H1 (cell line): ENCODE measurements at regions not wholly inside any gene's neighbourhood (a gene's known extent, or its start where the extent isn't known, plus 50 kb on each side); places are given as distances from the start of the nearest gene placed in this dataset.

Experiments
- CTCF ChIA-PET: fragments of 300-600 bp; sonication (Branson Sonifier 250); formaldehyde crosslinking; loops from one replicate; lab custom pipeline; 2021; ENCODE audit not compliant: partially characterized antibody; lab: Charles Lee
- POLR2A ChIA-PET: fragments of 300-600 bp; sonication (Branson Sonifier 250); formaldehyde crosslinking; loops from one replicate; lab custom pipeline; 2021; ENCODE audit warnings: inconsistent platforms; ENCODE audit not compliant: partially characterized antibody; lab: Charles Lee
- DNase-seq, 2 experiments: peaks; one replicate each; pipeline versions ENCODE4 v3.0.0 to v3.0.0-alpha.2; 2010 to 2022; ENCODE audit warnings: low spot score in 2 of 2, low read depth in 1 of 2, mixed read lengths in 1 of 2
- FAIRE-seq: peaks from 2 replicates; lab custom pipeline; 2011; peaks lifted over from hg19 to GRCh38; lab: Jason Lieb, UNC
- H2AFZ ChIP-seq: 2 replicates; pipeline ENCODE4 v1.8.1; 2012; ENCODE audit warnings: low read length, inconsistent platforms
- H2AK5ac ChIP-seq: 2 replicates; pipeline ENCODE4 v1.6.1; 2013; ENCODE audit warnings: low read depth, low read length
- H2BK120ac ChIP-seq: replicated peaks from 2 replicates; pipeline ENCODE3; 2013; ENCODE audit warnings: low read depth, low read length, inconsistent platforms
- H2BK12ac ChIP-seq: 2 replicates; pipeline ENCODE4 v1.6.1; 2013; ENCODE audit warnings: low read depth, low read length
- H2BK15ac ChIP-seq: 2 replicates; pipeline ENCODE4 v1.6.1; 2013; ENCODE audit warnings: low read length
- H2BK20ac ChIP-seq: 2 replicates; pipeline ENCODE4 v1.6.1; 2013; ENCODE audit warnings: low read length
- H2BK5ac ChIP-seq: 2 replicates; pipeline ENCODE4 v1.6.1; 2013; ENCODE audit warnings: low read depth, low read length
- H3K14ac ChIP-seq: 2 replicates; pipeline ENCODE4 v1.6.1; 2013; ENCODE audit warnings: inconsistent platforms; ENCODE audit not compliant: insufficient read length
- H3K18ac ChIP-seq: 2 replicates; pipeline ENCODE4 v1.6.1; 2013; ENCODE audit warnings: low read length; ENCODE audit errors: extremely low read depth
- H3K23ac ChIP-seq: 2 replicates; pipeline ENCODE4 v1.6.1; 2013; ENCODE audit warnings: inconsistent platforms; ENCODE audit not compliant: insufficient read length
- H3K23me2 ChIP-seq: 2 replicates; pipeline ENCODE4 v1.6.1; 2013; ENCODE audit warnings: low read depth, low read length
- H3K27ac ChIP-seq: 2 replicates; pipeline ENCODE4 v1.6.1; 2011; ENCODE audit warnings: low read depth, low read length, inconsistent platforms
- H3K27me3 ChIP-seq, 4 experiments: replicated peaks in 1 of 4; 1 replicate in 1 of 4; 2 replicates in 3 of 4; pipeline versions ENCODE4 v1.6.1 to v1.8.1; 2011 to 2013; ENCODE audit warnings: low read length in 3 of 4, mild to moderate bottlenecking in 3 of 4, inconsistent platforms in 2 of 4, mixed read lengths in 2 of 4, moderate library complexity in 1 of 4; ENCODE audit not compliant: control insufficient read depth in 3 of 4, insufficient read depth in 3 of 4; ENCODE audit errors: extremely low read depth in 1 of 4
- H3K36me3 ChIP-seq, 4 experiments: 2 replicates each; pipeline versions ENCODE4 v1.6.1 to v1.8.1; 2011 to 2013; ENCODE audit warnings: mild to moderate bottlenecking in 4 of 4, low read length in 3 of 4, moderate library complexity in 2 of 4, control low read depth in 1 of 4, inconsistent platforms in 1 of 4; ENCODE audit not compliant: insufficient read depth in 4 of 4, control insufficient read depth in 2 of 4
- H3K4ac ChIP-seq: replicated peaks from 2 replicates; pipeline ENCODE3; 2013; ENCODE audit warnings: low read length, low read depth, mixed read lengths, inconsistent platforms; ENCODE audit not compliant: insufficient read length
- H3K4me1 ChIP-seq, 4 experiments: replicated peaks in 1 of 4; 1 replicate in 1 of 4; 2 replicates in 3 of 4; pipeline versions ENCODE4 v1.6.1 to v1.8.1; 2011 to 2013; ENCODE audit warnings: low read length in 3 of 4, inconsistent platforms in 2 of 4, mixed read lengths in 1 of 4; ENCODE audit not compliant: insufficient read depth in 4 of 4, control insufficient read depth in 3 of 4
- H3K4me2 ChIP-seq, 2 experiments: 2 replicates each; pipeline versions ENCODE4 v1.6.1 to v1.8.1; 2011 to 2013; ENCODE audit warnings: low read depth in 2 of 2, low read length in 2 of 2, control low read depth in 1 of 2, inconsistent platforms in 1 of 2, mild to moderate bottlenecking in 1 of 2; ENCODE audit not compliant: insufficient read depth in 1 of 2
- H3K4me3 ChIP-seq, 4 experiments: fragments of 200-600, 300-600 bp in 1 of 4; sonication (generic), shearing (Covaris generic), sonication (Bioruptor Twin) in 1 of 4; 2 replicates each; pipeline versions ENCODE4 v1.5.1 to v1.8.1; 2011 to 2016; ENCODE audit warnings: low read length in 4 of 4, low read depth in 3 of 4, control low read depth in 2 of 4, inconsistent platforms in 2 of 4, mild to moderate bottlenecking in 2 of 4, mixed read lengths in 1 of 4, moderate library complexity in 1 of 4; ENCODE audit not compliant: insufficient read depth in 2 of 4; ENCODE audit errors: extremely low read depth in 1 of 4
- H3K56ac ChIP-seq: replicated peaks from 2 replicates; pipeline ENCODE3; 2013; ENCODE audit warnings: low read depth, mild to moderate bottlenecking, mixed read lengths, low read length, inconsistent platforms; ENCODE audit not compliant: insufficient read length
- H3K79me1 ChIP-seq: 2 replicates; pipeline ENCODE4 v1.6.1; 2013; ENCODE audit warnings: low read depth, low read length, control low read depth
- H3K79me2 ChIP-seq, 2 experiments: 2 replicates each; pipeline versions ENCODE4 v1.6.1 to v1.8.1; 2012 to 2013; ENCODE audit warnings: low read length in 2 of 2, mild to moderate bottlenecking in 2 of 2, inconsistent platforms in 1 of 2; ENCODE audit not compliant: insufficient read depth in 2 of 2, control insufficient read depth in 1 of 2
- H3K9ac ChIP-seq, 4 experiments: replicated peaks in 1 of 4; 1 replicate in 1 of 4; 2 replicates in 3 of 4; pipeline versions ENCODE4 v1.6.1 to v1.8.1; 2011 to 2013; ENCODE audit warnings: low read depth in 3 of 4, low read length in 3 of 4, control low read depth in 2 of 4, mild to moderate bottlenecking in 2 of 4, moderate library complexity in 2 of 4, inconsistent platforms in 1 of 4; ENCODE audit errors: extremely low read depth in 1 of 4
- H3K9me3 ChIP-seq, 2 experiments: 2 replicates each; pipeline versions ENCODE4 v1.6.1 to v1.8.1; 2012 to 2013; ENCODE audit warnings: mild to moderate bottlenecking in 2 of 2, moderate library complexity in 2 of 2, control low read depth in 1 of 2, inconsistent platforms in 1 of 2, low read depth in 1 of 2, low read length in 1 of 2, mixed read lengths in 1 of 2; ENCODE audit not compliant: insufficient read depth in 2 of 2
- H4K20me1 ChIP-seq, 2 experiments: replicated peaks in 1 of 2; 2 replicates each; pipeline versions ENCODE3 to v1.8.1; 2011 to 2013; ENCODE audit warnings: inconsistent platforms in 2 of 2, low read length in 2 of 2, mild to moderate bottlenecking in 1 of 2; ENCODE audit not compliant: insufficient read depth in 2 of 2, control insufficient read depth in 1 of 2
- H4K5ac ChIP-seq: 2 replicates; pipeline ENCODE4 v1.6.1; 2013; ENCODE audit warnings: low read length, low read depth, mixed read lengths, inconsistent platforms; ENCODE audit not compliant: insufficient read length
- H4K8ac ChIP-seq: 2 replicates; pipeline ENCODE4 v1.8.0; 2013; ENCODE audit warnings: mild to moderate bottlenecking, moderate library complexity, low read length, inconsistent platforms; ENCODE audit not compliant: insufficient read depth; ENCODE audit errors: extremely low read depth
- H4K91ac ChIP-seq: replicated peaks from 2 replicates; pipeline ENCODE3; 2013; ENCODE audit warnings: low read length, mixed read lengths, inconsistent platforms; ENCODE audit not compliant: insufficient read length
- BACH1 ChIP-seq: IDR thresholded peaks from 2 replicates; pipeline ENCODE4 v1.6.1; 2012; ENCODE audit warnings: low read length, improper control_type of control experiment
- BRCA1 ChIP-seq: IDR thresholded peaks from 2 replicates; pipeline ENCODE4 v1.6.1; 2012; ENCODE audit warnings: low read depth, low read length, improper control_type of control experiment
- CTBP2 ChIP-seq: IDR thresholded peaks from 2 replicates; pipeline ENCODE4 v1.7.0; 2011; ENCODE audit warnings: borderline replicate concordance, mild to moderate bottlenecking, moderate library complexity, mixed read lengths, low read length; ENCODE audit not compliant: insufficient read depth, insufficient read length
- EP300 ChIP-seq, 2 experiments: IDR thresholded peaks; 1 replicate in 1 of 2; 2 replicates in 1 of 2; pipeline ENCODE4 v1.6.1; 2011 to 2012; ENCODE audit warnings: low read depth in 2 of 2, low read length in 2 of 2, mild to moderate bottlenecking in 2 of 2, borderline replicate concordance in 1 of 2, inconsistent platforms in 1 of 2, moderate library complexity in 1 of 2
- GABPA ChIP-seq: IDR thresholded peaks from 2 replicates; pipeline ENCODE4 v1.6.1; 2011; ENCODE audit warnings: mild to moderate bottlenecking, low read length, moderate library complexity, borderline replicate concordance; ENCODE audit not compliant: insufficient read depth
- GTF2F1 ChIP-seq: IDR thresholded peaks from 2 replicates; pipeline ENCODE4 v1.6.1; 2012; ENCODE audit warnings: low read depth, low read length, improper control_type of control experiment, borderline replicate concordance
- JUN ChIP-seq: IDR thresholded peaks from 2 replicates; pipeline ENCODE4 v1.6.1; 2011; ENCODE audit warnings: low read depth, mild to moderate bottlenecking, improper control_type of control experiment, low read length
- KDM1A ChIP-seq: fragments of 200-600, 300-600 bp; sonication (generic); IDR thresholded peaks from 2 replicates; pipeline ENCODE4 v1.7.1; 2016; ENCODE audit warnings: mild to moderate bottlenecking, low read length, borderline replicate concordance
- PHF8 ChIP-seq: fragments of 200-600 bp; sonication (generic); conservative IDR thresholded peaks from 2 replicates; pipeline ENCODE4 v1.7.1; 2012; ENCODE audit warnings: low read depth, mild to moderate bottlenecking, inconsistent platforms, low read length, moderate library complexity
- RBBP5 ChIP-seq: IDR thresholded peaks from 2 replicates; pipeline ENCODE4 v1.7.1; 2012; ENCODE audit warnings: low read depth, mild to moderate bottlenecking, inconsistent platforms, low read length, moderate library complexity, borderline replicate concordance
- SIN3A ChIP-seq, 2 experiments: IDR thresholded peaks in 1 of 2; conservative IDR thresholded peaks in 1 of 2; 2 replicates each; pipeline ENCODE4 v1.6.1; 2011 to 2012; ENCODE audit warnings: low read length in 2 of 2, improper control_type of control experiment in 1 of 2, low read depth in 1 of 2, mild to moderate bottlenecking in 1 of 2
- SP1 ChIP-seq: IDR thresholded peaks from 2 replicates; pipeline ENCODE4 v1.6.1; 2011; ENCODE audit warnings: low read depth, low read length
- SP2 ChIP-seq: IDR thresholded peaks from 2 replicates; pipeline ENCODE4 v1.6.1; 2012; ENCODE audit warnings: mild to moderate bottlenecking, low read length, inconsistent platforms
- SUZ12 ChIP-seq: fragments of 200-600 bp; sonication (generic); IDR thresholded peaks from 2 replicates; pipeline ENCODE4 v1.6.1; 2012; ENCODE audit warnings: mild to moderate bottlenecking, inconsistent platforms, low read length, moderate library complexity, mixed read lengths
- ZNF274 ChIP-seq: IDR thresholded peaks from 2 replicates; pipeline ENCODE4 v1.7.0; 2012; ENCODE audit warnings: low read length, borderline replicate concordance; ENCODE audit errors: extremely low read depth
- WGBS, 2 experiments: shearing (Covaris generic) in 1 of 2; methylation state at CpG; one replicate each; pipeline versions ENCODE4 v1.1.6 to v1.1.7; 2013 to 2015; ENCODE audit warnings: low lambda C conversion rate in 2 of 2, mixed read lengths in 2 of 2, inconsistent platforms in 1 of 2, low coverage in 1 of 2, missing lambda C conversion rate in 1 of 2; ENCODE audit not compliant: insufficient replicate concordance in 2 of 2, insufficient coverage in 1 of 2, insufficient read length in 1 of 2; ENCODE audit errors: extremely low coverage in 1 of 2, missing lambda C conversion rate in 1 of 2; 5-methylcytosine and 5-hydroxymethylcytosine counted together

DNA sequence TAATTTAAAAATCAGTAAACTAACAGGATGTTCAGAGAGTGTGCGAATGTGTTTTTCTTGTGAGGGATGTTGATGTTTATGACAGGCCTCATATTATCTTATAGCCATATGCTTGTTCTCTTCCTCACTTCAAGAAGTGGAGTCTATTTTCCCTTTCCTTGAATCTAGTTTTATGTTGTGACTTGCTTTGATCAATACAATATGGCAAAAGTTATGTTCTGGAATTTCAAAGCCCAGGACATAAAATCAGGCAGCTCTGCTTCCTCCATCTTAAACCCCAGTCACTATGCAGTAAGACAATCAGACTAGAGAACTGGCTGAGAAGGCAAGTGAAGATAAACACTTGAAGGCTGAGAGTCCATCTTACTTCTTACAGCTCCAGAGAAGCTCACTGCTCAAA is 585.1 kb upstream of the NETO1 start:
- no peak overlapping the region for H2BK12ac ChIP-seq
- H3K9me3 ChIP-seq, result no peaks in the 10 kb centered on the region
- H3K4me1 ChIP-seq, result no peaks in the 10 kb centered on the region
- POLR2A ChIA-PET, result no interaction called here
- H4K20me1 ChIP-seq, result no peaks in the 10 kb centered on the region
- no peak overlapping the region for H2BK120ac ChIP-seq
- H3K23ac ChIP-seq, result no peak overlapping the region
- CTCF ChIA-PET, result no interaction called here
- no peak overlapping the region for H2AK5ac ChIP-seq
- H3K27ac ChIP-seq, result no peak overlapping the region
- H4K5ac ChIP-seq, result no peak overlapping the region
- H2BK5ac ChIP-seq, result no peak overlapping the region
- H4K91ac ChIP-seq, result no peak overlapping the region
- H2BK15ac ChIP-seq, result no peak overlapping the region
- H3K27me3 ChIP-seq, result no peaks in the 10 kb centered on the region
- FAIRE-seq (no peak), DNase-seq (no peak)
- H3K4ac ChIP-seq, result no peak overlapping the region
- no peaks in the 10 kb centered on the region for H3K36me3 ChIP-seq
- no peak overlapping the region for H3K56ac ChIP-seq
- H3K79me2 ChIP-seq, result no peaks in the 10 kb centered on the region
- H3K4me3 ChIP-seq, result no peak overlapping the region
- H2BK20ac ChIP-seq, result no peak overlapping the region
- H3K18ac ChIP-seq, result no peak overlapping the region
- H2AFZ ChIP-seq, result no peak overlapping the region
- H3K4me2 ChIP-seq, result no peak overlapping the region
- no peaks in the 10 kb centered on the region for H3K79me1 ChIP-seq
- H3K9ac ChIP-seq, result no peak overlapping the region
- 100% methylated on average over 1 of the region's 1 CpG; no CpG with 5 or more reads in 1 of the 2 experiments for WGBS, 2 experiments
- no peak overlapping the region for H3K14ac ChIP-seq
- no peaks in the 10 kb centered on the region for H3K23me2 ChIP-seq
- H4K8ac ChIP-seq, result no peak overlapping the region
- TF ChIP-seq GABPA (no peak), BRCA1 (no peak), KDM1A (no peak), CTBP2 (no peak), BACH1 (no peak), JUN (no peak), SP2 (no peak), EP300 (IDR thresholded peaks at IDR 0.05; ENCODE audit: borderline replicate concordance in 1 of 2, low read depth in 2 of 2, low read length in 2 of 2) (no peak), SIN3A (conservative IDR thresholded peaks at IDR 0.05 in 1 of 2, IDR thresholded peaks at IDR 0.05 in 1 of 2; ENCODE audit: low read depth in 1 of 2, low read length in 2 of 2) (no peak), SP1 (no peak), SUZ12 (no peak), PHF8 (no peak), RBBP5 (no peak), GTF2F1 (no peak), ZNF274 (no peak)
